Erythroblast (primary cell): ENCODE measurements at regions not wholly inside any gene's neighbourhood (a gene's known extent, or its start where the extent isn't known, plus 50 kb on each side); places are given as distances from the start of the nearest gene placed in this dataset.

Experiments
- GATA1 ChIP-seq: IDR thresholded peaks from 2 replicates; pipeline ENCODE4 v1.6.1; 2011; ENCODE audit warnings: low read depth, mild to moderate bottlenecking, control low read depth, low read length, moderate library complexity
- POLR2A ChIP-seq: IDR thresholded peaks from 2 replicates; pipeline ENCODE4 v1.6.1; 2011; ENCODE audit warnings: mild to moderate bottlenecking, low read length

DNA sequence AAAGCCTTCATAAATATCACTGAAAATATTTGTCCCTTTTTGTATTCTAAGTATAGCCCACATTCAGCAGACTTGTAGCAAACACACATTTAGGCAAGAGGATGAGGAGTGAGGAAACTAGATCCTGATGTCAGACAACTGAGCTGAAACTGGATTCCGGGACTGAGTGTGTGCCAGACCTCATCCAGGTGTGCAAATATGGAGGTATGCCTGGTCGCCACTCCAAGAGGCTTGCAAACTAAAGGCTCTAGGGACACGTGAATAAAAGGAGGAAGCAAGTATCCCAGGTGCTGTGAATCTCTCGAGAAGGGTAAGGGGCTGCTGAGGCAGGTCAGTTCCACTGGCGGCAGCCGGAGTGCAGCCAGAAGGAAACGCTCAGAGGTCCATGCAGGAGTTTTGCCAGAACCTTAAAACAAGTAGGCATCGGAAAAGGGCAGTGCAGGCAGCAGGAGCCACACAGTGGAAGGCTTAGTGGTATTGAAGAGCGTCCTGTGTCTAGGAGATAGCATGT is 77.4 kb upstream of the ALDH1B1 start:
- TF ChIP-seq POLR2A (no peak), GATA1 (no peak)
